Osteoblast (primary cell): ENCODE measurements at regions not wholly inside any gene's neighbourhood (a gene's known extent, or its start where the extent isn't known, plus 50 kb on each side); places are given as distances from the start of the nearest gene placed in this dataset.

Source experiments
- DNase-seq: peaks from one replicate; pipeline ENCODE4 v3.0.0; 2011; ENCODE audit warnings: low spot score, mixed read lengths; ENCODE audit not compliant: insufficient read length; ENCODE audit errors: missing footprints
- H2AFZ ChIP-seq: 2 replicates; pipeline ENCODE4 v1.6.0; 2011; ENCODE audit warnings: mild to moderate bottlenecking, low read length
- H3K27ac ChIP-seq: 2 replicates; pipeline ENCODE4 v1.5.1; 2011; ENCODE audit warnings: mild to moderate bottlenecking, low read depth, low read length, moderate library complexity
- H3K27me3 ChIP-seq: 2 replicates; pipeline ENCODE4 v1.6.0; 2012; ENCODE audit warnings: mild to moderate bottlenecking, control low read depth, inconsistent platforms, low read length, moderate library complexity; ENCODE audit not compliant: insufficient read depth
- H3K36me3 ChIP-seq: 2 replicates; pipeline ENCODE4 v1.5.1; 2011; ENCODE audit warnings: mild to moderate bottlenecking, low read length, control low read depth, moderate library complexity; ENCODE audit not compliant: insufficient read depth
- H3K4me1 ChIP-seq: 2 replicates; pipeline ENCODE4 v1.5.1; 2011; ENCODE audit warnings: mild to moderate bottlenecking, low read length, control low read depth, moderate library complexity; ENCODE audit not compliant: insufficient read depth
- H3K4me2 ChIP-seq: 2 replicates; pipeline ENCODE4 v1.6.0; 2011; ENCODE audit warnings: mild to moderate bottlenecking, low read length; ENCODE audit not compliant: insufficient read depth
- H3K4me3 ChIP-seq: fragments of 200-600 bp; sonication (generic); 3 replicates; pipeline ENCODE4 v1.5.1; 2012; ENCODE audit warnings: mild to moderate bottlenecking, low read length, inconsistent platforms; ENCODE audit not compliant: insufficient read depth
- H3K79me2 ChIP-seq: 2 replicates; pipeline ENCODE4 v1.6.0; 2012; ENCODE audit warnings: mild to moderate bottlenecking, low read length, control low read depth, inconsistent platforms; ENCODE audit not compliant: insufficient read depth
- H3K9me3 ChIP-seq: 2 replicates; pipeline ENCODE4 v1.5.1; 2011; ENCODE audit warnings: low read depth, low read length, control low read depth
- H4K20me1 ChIP-seq: 2 replicates; pipeline ENCODE4 v1.6.0; 2012; ENCODE audit warnings: mild to moderate bottlenecking, low read length, control low read depth; ENCODE audit not compliant: insufficient read depth
- CTCF ChIP-seq: IDR thresholded peaks from 2 replicates; pipeline ENCODE4 v1.5.1; 2011; ENCODE audit warnings: mild to moderate bottlenecking, low read depth, low read length, moderate library complexity; ENCODE audit errors: extremely low read depth

- Histone ChIP-seq H3K9me3 (no peaks in the 10 kb centered on the region), H3K4me1 (peaks cover 45% of the 10 kb centered on the region), H3K36me3 (no peaks in the 10 kb centered on the region), H3K79me2 (no peaks in the 10 kb centered on the region), H3K4me3 (no peak overlapping the region), H3K4me2 (no peak overlapping the region), H3K27ac (no peak overlapping the region), H3K27me3 (no peaks in the 10 kb centered on the region), H2AFZ (no peak overlapping the region), H4K20me1 (no peaks in the 10 kb centered on the region)
- no peak for TF ChIP-seq CTCF
- DNase-seq = no peak
Observed at GRCh38 chr5:142542078-142542477, 143.8 kb downstream of the FGF1 start.

DNA sequence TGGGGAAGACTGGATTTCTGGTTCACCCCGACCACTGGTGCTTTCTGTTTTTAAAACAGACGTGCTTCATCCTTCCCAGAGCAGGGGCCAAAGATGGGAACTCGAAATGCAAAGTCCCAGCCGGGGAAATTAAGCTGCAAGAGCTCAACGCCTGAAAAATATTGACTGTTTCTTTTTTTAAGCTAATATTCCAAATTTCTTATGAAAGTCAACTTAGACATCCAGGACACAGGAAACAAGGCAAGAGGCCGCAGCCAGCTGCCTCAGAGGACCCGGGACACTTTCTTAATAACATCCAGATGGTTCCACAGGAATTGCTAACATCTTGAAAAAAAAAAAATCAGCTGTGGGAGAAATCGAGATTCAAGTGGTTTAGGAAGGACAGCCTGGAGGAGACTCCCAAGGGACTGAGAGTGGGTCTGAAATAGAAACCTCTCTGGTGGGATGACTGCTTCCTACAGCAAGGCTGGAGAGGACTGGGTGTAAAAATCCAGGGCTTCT lies 144.9 kb downstream of the FGF1 start:
- Histone ChIP-seq H3K4me1 (peaks cover 44% of the 10 kb centered on the region), H3K4me2 (peak overlapping the region; percentile 66), H3K27ac (no peak overlapping the region), H3K36me3 (no peaks in the 10 kb centered on the region), H2AFZ (peak overlapping the region; percentile 43), H3K79me2 (no peaks in the 10 kb centered on the region), H3K4me3 (peak overlapping the region; percentile 14), H3K9me3 (no peaks in the 10 kb centered on the region), H4K20me1 (no peaks in the 10 kb centered on the region), H3K27me3 (no peaks in the 10 kb centered on the region)
- DNase-seq = no peak
- TF ChIP-seq CTCF = no peak

DNA sequence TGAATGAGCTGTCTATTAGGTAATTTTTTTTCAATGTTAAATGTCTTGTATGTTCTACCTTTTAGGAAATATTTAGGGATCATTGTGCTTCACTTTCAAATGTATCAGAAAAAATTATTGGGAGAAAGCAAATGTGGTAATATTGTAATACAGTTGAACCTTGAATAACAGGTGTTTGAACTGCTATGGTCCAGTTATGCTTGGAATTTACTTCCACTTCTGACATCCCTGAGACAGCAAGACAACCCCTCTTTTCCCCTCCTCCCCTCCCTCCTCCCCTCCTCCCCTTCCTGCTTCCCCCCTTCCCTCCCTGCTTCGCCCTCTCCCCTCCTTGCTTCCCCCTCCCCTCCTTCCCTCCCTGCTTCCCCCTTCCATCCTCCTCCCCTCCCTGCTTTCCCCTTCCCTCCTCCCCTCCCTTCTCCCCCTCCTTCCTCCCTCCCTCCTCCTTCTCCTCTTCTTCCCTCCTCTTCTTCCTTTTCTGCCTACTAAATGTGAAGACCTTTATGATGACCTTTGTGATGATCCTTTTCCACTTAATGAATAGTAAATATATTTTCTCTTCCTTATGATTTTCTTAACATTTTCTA lies 146.6 kb downstream of the FGF1 start:
- H2AFZ ChIP-seq = no peak overlapping the region
- no peaks in the 10 kb centered on the region for H3K27me3 ChIP-seq
- H3K27ac ChIP-seq = no peak overlapping the region
- DNase-seq = no peak
- H3K79me2 ChIP-seq = no peaks in the 10 kb centered on the region
- H3K36me3 ChIP-seq = no peaks in the 10 kb centered on the region
- H3K4me3 ChIP-seq = no peak overlapping the region
- peaks cover 27% of the 10 kb centered on the region for H3K4me1 ChIP-seq
- no peaks in the 10 kb centered on the region for H3K9me3 ChIP-seq
- H4K20me1 ChIP-seq = no peaks in the 10 kb centered on the region
- no peak for TF ChIP-seq CTCF
- no peak overlapping the region for H3K4me2 ChIP-seq

DNA sequence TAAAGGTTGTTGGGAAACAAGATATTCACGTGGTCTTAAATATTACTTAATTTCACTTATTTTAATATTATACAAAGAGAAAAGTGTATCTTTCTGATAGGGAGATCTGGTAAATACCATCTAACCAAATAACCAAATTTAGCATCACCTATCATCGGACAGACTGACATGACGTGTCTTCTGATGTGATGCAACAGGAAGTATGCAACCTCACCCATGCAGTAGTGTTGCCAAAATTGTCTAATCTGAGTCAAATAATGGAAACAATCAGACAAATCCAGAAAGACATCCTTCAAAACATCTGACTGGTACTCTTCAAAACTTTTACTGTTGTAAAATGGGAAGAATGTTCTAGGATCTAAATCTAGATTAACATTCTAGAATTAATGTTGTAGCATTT lies 148.0 kb downstream of the FGF1 start:
- no peak overlapping the region for H2AFZ ChIP-seq
- H3K4me3 ChIP-seq = no peak overlapping the region
- no peak overlapping the region for H3K4me2 ChIP-seq
- no peak for DNase-seq
- H4K20me1 ChIP-seq = no peaks in the 10 kb centered on the region
- no peak overlapping the region for H3K27ac ChIP-seq
- no peaks in the 10 kb centered on the region for H3K9me3 ChIP-seq
- peaks cover 19% of the 10 kb centered on the region for H3K4me1 ChIP-seq
- no peaks in the 10 kb centered on the region for H3K27me3 ChIP-seq
- H3K36me3 ChIP-seq = no peaks in the 10 kb centered on the region
- TF ChIP-seq CTCF = no peak
- no peaks in the 10 kb centered on the region for H3K79me2 ChIP-seq
